Renal cortical epithelial cell (primary cell): ENCODE measurements at regions not wholly inside any gene's neighbourhood (a gene's known extent, or its start where the extent isn't known, plus 50 kb on each side); places are given as distances from the start of the nearest gene placed in this dataset.

Experiments
- DNase-seq: peaks from one replicate; pipeline ENCODE4 v3.0.0-alpha.2; 2011; ENCODE audit warnings: low read depth

DNA sequence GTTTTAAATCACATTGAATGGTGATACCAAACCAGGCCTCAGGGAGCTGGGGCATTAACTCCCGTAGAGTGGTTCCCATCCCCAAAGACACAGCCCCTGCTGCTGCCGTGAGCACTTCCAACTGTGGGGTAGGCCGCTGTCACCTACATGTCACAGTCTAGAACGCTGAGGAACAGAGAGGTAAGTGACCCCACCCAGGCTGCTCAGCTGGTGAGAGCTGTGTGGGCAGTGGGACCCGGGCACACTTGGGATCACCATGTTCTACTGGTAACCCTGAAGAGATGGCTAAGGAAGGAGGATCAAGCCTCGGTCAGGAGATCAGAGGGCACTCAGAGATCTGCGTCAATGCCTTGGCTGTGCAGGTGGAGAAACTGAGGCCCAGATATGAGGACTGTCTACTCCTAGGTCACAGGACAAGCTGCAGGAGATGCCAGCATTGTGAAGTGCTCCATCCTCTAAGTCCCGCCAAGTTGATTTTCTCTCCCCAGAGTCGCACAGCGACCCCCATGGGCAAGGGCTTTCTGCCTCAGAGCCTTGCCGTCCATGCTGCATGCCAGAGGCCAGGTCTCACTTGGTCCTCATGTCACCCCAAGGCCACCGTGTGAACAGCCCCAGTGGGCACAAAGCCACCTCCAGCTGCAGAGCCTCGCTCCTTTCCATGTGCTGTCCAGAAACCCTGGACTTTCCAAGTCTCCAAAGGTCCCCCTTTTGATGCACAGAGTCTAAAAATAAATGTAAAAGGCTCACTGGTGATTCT, 144.2 kb upstream of the OTOS start:
- no peak for DNase-seq

DNA sequence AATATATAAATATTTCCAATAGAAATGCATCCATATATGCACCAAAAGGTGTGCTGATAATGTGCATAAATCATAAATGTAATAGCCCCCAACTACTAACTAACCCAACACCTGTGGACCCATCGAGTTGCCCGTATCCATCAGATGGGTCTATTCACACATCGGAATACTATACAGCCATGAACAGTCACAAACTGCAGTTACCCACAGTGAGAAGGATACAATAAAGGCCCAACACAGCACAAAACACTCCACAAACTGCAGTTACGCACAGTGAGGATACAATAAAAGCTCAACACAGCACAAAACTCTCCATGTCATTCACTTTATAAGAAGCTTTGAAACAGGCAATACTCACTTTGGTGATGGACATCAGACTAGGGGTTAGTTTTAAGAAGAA, 145.3 kb upstream of the OTOS start:
- no peak for DNase-seq

DNA sequence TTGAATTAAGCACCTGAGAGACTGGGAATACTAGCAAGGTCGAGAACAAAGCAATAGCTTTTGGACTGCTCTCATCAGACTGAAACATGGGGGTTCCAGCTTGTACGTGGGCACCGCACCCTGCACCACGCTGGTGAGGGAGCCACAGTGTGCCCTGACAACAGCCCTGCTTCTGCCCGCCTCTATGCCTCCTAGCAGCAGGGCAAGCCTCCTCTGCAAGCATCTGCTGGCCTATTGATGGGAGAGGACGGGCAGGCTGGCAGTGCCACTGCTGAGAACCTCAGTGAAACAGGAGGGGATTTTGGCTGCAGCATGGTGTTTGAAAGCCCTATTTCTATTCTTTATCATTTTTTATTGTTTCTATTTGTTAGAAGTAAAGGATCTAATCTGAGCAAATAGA, 146.1 kb upstream of the OTOS start:
- DNase-seq = no peak

DNA sequence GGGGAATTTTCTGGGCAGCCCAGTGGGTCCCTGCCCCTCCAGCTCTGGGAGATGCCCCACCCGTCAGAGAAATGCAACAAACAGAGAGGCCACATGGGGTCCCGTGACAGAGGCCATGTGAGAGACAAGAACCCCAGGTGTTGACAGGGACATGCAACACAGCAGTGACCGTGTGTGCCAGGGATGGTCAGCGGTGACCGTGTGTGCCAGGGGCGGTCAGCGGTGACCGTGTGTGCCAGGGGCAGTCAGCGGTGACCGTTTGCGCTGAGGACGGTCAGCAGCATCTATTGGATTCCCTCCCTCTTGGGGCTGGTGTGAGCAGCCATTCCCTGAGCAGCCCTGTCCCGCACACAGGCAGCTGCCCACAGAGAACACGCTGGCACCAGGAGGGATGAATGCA, 146.6 kb upstream of the OTOS start:
- no peak for DNase-seq

DNA sequence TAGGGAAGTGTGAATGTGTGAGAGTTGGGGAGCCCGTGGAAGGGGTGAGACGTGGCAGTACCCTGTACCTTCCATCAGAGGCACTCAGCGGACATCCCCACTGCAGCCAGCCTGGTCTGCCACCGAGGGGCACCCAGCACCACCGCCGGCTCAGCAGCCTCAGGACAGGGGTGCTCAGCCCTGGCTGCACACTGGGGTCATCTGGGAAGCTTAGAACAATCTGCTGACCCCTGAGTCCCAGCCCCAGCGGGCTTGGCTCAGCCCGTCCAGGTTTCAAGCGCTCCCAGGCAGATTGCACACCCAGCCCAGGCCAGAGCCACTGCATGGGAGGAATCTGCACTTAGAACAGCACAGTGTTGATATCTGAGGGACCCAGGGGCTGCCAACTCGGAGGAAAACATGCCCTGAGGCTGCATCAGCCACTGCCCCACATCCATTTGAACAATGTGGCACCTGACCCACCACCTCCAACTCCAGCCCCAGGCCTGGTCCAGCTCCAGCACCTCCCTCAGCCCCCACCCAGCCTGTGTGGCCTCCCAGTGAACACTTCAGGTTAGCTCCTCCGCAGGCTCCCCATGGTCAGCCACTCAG, 147.1 kb upstream of the OTOS start:
- DNase-seq = no peak

DNA sequence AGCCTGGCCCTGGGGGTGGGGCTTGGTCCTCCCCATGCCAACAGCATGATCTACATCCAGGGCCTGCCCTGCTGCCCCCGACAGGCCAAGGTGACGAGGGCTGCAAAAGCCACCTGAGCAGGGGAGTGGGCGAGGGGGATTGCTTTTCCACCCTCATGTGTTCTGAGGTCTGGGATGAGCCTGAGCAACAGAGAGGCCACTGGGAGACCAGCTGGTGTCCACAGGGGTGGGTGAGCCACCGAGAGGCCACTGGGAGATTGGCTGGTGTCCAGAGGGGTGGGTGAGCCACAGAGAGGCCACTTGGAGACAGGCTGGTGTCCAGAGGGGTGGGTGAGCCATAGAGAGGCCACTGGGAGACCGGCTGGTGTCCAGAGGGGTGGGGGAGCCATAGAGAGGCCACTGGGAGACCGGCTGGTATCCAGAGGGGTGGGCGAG, 147.4 kb upstream of the GPC1 start:
- no peak for DNase-seq

DNA sequence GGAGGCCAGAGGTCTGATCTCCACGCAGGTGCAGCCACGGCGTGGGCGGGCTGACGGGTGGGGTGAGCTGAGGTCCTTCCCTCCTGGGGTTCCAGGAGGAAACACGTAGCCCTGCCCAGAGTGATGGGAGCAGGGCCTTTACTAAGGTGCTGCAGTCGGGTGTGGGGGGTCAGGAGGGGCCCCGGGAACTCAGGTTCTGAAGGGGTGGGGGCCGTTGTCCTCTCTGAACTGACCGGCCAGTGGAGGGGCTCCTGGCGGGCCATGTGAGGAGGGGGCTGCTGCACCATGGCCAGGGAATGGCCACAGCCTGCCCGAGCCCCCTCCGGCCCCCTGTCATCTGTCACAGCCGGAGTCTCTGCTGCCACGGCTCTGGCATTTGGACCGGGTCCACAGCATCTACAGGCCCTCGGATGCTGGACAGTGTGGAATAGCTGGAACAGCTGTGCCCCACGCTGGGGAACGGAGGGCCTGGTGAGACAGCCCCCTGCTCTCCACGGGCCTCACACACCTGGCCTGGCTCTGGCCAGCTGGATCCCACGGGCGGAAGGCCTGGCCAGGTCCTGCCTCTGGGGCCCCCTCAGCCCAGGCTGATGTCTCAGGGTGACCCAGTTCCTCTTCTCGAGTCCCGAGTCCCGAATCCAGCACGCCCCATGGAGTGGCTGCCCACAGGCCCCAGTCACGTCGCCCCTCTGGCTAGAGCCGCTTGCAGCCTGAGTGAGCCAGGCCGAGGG, 145.6 kb upstream of the GPC1 start:
- DNase-seq = no peak

DNA sequence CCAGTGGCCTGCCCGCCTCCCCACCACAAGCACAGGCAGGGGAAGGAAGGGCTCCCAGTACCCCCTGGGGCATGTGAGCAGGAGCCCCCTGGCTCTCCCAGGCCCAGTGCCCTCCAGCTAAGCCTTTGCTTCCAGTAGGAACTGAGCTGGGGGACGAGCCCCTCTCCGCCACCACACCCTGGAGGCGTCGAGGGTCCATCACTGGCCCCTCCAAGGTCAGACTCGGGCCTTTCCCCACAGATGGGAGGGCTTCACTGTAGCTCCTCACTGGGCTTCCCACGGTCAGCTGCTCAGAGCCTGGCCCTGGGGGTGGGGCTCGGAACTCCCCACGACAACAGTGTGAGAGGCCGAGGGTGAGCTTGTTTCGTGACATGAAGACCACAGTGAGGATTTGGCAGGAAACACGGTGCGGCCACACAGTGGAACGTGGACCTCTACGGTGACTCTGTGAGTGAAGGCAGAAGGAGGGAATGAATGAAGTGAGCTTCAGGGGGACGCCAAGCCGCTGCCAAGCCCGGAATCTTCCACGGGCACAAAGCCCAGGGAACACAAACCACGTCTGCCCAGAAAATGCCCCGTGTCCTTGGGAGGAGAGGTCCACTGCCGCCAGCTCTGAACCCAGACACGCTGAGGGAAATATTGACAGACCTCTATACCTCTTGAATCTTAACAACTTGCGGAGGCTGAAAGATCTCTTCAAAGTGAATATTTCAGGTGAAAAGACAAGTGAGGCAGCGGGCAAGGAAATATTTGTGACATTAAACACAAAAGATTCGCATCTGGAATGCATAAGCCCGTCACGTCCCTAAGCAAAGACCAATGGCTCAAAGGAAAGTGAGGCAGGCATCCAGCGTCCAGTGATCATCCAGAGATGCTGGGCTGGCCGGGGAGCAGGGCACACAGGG, 144.8 kb upstream of the GPC1 start:
- no peak for DNase-seq

DNA sequence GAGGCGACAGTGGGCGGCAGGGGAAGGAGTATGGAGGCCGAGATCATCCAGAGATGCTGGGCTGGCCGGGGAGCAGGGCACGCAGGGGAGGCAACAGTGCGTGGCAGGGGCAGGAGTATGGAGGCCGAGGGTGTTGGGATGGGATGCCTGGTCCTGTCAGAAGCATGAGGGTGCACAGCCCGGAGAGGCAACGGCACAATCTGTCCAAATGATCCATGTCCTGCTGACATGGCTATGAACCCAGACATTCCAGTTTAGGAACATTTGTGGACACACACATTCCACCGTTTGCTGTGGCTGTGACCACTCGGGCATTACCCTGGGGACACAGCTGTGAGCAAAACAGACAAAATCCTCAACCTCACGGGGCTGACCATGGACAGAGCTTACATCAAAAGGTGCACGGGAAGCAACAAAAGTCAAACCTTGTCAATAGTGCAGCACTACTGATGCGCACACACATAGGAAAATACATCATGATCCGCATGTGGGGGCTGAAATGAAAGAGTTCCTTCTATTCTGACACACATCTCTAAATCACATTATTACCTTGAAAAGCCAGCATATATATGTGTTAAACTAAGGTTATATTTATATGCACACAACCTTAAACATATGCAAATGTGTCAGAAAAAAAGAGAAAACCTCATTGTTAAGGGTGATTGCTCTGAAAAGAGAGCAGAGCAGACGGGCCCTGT, 144.0 kb upstream of the GPC1 start:
- DNase-seq = peak; percentile 28

DNA sequence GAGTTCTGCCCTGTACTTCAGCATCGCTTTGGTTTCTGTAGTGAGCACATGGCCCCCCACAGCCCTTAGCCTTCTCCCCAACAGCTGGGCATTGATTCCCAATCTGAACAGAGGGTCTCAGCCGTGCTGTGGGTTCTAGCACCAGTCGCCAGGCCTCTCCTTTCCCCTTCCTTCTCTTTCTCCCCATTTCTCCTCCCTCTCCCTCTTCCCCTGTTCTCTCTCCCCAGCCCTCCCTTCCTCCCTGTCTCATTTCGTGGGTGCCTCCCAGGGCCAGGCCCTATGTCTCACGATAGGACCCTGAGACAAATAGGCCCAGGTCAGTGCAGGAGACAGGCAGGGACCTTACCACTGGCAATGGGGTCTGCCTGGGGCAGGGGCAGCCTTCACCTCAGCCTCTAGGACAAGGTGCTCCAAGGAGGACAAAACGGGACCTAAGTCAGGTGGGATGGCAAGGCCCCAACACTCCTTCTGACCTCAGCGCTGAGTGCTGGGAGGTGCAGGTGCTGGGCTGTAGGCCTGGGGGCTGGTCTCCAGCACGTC, 143.4 kb upstream of the GPC1 start:
- DNase-seq = no peak

DNA sequence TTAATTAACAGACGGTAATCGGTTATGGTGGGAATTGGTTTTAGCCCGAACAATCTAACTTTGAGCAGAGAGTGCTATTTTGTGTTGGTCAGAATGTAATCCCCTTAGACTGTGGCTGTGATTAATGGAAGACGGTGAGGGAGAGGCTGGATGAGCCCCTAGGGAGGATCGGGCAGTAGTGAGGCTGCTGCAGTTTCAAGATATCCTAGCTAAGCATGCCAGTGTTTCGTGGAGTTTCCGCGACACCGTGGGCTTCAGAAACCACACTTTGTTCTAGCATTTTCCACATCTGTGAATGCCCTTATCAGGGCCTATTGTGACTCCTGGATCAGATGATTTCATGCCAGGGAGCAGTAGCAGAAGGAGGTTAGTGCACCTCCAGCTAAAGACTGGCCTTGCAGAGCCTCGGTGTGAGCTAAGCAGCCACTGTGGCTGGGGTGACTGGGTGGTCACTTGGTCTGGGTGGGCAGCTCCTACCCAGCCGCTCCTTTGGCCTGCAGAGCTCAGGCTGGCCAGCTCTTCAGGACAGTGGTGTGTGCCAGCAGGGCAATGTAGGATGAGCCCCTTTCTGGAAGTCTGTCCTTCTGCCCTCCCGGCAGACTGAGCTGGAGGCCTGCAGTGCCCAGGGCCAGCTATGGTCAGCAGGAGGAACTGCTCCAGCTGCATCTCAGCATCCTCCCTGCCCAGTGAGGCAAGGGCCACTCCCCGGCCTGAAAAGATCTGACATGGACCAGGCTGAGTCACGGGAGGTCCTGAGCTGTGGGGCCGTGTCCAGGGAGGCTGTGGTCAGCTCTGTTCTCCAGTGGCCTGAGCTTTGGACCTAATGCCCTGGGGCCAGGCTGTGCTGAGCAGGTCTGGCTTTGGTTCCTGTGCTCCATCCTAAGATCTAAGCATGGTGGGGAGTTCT, 142.6 kb upstream of the GPC1 start:
- no peak for DNase-seq

DNA sequence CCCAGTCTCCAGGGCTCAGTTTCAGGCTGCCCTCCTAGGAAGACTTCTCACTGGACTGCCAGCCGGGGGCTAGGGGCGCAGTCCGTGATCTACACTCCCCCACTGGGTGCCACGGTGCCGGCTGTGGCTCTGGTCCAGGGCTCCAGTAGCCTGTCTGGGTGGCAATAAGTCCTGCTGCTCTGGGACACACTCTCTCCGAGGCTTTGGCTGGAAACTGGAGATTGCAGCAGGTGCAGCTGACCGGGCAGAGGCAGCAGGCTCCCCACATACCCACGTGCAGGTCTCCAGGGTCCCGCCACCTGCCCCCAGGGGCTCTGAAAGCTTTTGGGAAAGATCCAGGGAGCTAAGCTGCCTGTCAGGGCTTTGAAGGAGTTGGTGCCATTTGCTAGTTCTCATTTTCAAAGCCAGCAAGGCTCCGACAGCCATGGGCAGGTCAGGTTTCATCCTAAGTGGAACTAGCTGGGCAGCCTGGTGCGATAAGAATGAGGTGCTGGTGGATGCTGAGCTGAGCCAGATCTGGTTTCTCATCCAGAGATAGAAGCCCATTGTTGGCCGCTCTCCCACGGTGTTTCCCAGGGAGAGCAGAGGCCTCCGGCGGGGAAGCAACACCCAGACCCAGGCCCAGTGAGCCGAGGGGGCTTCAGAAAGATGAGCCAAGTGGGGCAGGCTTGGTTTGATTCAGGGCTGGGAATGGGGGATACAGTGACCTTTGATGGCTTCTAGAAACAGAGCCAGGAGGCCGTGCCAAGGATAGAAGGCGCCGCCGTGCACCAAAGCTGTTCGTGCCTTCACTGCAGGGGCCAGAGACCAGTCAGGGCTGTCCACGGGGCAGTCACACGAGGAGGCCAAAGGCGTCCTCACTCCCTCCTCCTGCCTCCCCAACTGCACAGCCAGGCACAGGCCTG, 141.7 kb upstream of the GPC1 start:
- no peak for DNase-seq

DNA sequence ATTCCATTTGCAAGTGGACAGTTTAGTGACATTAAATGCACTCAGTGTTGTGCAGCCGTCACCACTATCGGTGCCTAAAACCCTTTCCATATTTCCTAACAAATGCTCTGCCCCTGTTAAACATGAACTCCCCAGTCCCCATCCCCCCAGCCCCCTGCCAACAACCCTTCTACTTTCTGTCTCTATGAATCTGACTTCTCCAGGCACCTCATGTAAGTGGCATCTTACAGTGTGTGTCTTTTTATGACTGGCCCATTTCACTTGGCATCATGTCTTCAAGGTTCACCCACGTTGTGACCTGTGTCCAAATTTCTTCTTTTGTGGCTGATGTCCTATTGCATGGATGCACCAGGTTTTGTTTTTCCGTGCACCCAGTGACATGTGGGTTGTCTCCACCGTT, 140.9 kb upstream of the GPC1 start:
- DNase-seq = no peak

DNA sequence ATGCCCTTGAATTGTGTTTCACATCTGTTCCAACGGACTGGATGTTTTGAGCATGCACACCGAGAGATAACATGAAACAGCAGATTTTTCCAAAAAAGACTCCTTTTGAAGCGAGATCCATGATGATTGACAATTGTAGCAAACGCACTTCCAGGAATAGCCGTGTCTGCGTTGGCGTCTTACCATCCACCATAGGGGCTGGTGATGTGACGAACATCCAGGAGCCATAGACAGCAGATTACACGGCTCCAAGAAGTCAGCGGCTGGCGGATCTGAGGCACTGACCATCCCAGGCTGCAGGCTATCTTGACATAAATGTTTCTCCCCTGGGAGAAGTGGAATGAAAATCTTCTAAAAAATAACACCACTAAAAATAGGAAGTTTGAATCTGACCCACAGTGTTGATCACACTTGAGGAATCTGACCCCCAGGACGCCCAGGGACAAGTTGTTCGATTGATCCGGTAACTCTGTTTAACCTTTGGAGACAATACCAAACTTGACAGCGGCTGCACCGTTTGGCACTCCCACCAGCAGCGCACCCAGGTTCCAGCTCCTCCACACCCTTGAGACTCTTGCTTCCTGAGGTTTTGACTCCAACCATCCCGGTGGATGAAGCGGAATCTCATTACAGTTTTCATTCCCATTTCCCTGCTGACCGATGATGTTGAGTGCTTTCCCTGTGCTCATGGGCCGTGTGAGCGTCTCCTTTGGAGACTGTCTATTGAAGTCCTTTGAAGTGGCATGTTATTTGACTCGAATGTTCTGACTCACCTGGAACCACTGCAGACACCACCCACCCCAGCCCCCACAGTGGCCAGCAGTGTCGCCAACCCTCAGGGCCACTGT, 140.0 kb upstream of the GPC1 start:
- DNase-seq = peak; percentile 14

DNA sequence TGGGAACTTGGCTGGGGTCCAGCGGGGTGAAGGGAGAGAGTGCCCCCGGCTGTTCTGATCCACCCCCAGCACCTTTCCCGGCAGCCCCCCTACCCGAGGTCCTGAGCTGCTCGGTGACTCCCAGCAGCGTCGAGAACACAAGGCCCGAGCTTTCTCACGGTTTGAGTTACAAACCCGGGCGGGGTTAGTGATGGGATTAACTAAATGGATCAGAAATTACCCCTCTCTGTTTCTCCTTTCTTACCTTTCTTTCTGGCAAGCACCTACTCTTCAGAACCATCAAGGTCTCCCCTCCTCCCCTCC, 139.4 kb upstream of the GPC1 start:
- no peak for DNase-seq

DNA sequence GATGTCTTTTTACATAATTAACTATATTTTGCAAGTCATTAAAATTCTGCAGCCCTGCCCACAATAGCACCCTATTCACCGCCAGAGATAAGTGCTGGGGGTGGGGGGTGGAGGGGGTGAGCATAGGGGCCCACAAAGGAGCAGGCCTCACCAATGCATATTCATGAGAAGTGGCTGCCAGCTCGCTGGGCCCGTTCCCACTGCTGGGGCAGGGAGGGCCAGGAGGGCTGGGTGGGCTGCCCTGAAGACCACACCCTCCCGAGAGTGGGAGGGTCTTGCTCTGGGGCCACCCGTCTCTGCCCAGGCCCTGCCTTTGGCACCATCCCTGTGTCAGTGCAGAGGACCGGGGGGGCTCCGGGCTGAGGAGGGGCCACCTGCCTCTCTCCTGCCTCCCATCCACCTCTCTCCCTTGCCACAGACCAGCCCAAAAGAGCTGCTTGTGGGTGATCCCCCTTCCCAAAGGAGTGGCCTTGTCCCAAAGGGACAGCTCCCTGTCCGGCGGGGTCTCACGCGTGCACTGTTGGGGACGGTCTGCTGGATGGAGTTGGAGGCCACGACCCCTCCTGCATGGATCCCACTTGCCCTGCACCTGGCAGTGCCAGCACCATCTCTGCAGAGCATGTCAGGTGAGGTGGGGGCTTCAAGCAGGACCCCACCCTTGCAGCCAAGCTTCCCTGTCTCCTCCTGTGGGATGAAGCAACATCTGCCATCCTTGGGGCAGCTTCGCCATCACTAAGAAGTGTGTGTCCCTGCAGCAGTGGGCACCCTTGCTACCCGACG, 138.8 kb upstream of the GPC1 start:
- DNase-seq = no peak
